Stomach (tissue), 4 donors: ENCODE measurements at regions not wholly inside any gene's neighbourhood (a gene's known extent, or its start where the extent isn't known, plus 50 kb on each side); places are given as distances from the start of the nearest gene placed in this dataset.

Source experiments
- CTCF ChIP-seq, 7 experiments: fragments of 450-650 bp in 4 of 7; fragments of 200-600 bp in 3 of 7; sonication (generic) in 3 of 7; IDR thresholded peaks; one replicate each; pipeline ENCODE4 v1.5.1; 2016 to 2019; ENCODE audit warnings: antibody characterized with exemption in 7 of 7, control low read depth in 2 of 7, mild to moderate bottlenecking in 1 of 7
- POLR2A ChIP-seq, 4 donors: fragments of 450-650 bp; IDR thresholded peaks; one replicate each; pipeline ENCODE4 v1.6.1; 2016; ENCODE audit warnings: antibody characterized with exemption in 4 of 4, control low read depth in 2 of 4, mild to moderate bottlenecking in 1 of 4, moderate library complexity in 1 of 4
- POLR2AphosphoS5 ChIP-seq, 3 donors: sonication (generic); formaldehyde crosslinking; IDR thresholded peaks; one replicate each; pipeline ENCODE4 v1.6.1; 2016; ENCODE audit warnings: antibody characterized with exemption in 3 of 3

- no peak for TF ChIP-seq CTCF (IDR thresholded peaks at IDR 0.05)
- no peak for TF ChIP-seq POLR2A (IDR thresholded peaks at IDR 0.05)
- no peak for TF ChIP-seq POLR2AphosphoS5 (IDR thresholded peaks at IDR 0.05)
Observed at GRCh38 chr10:7483848-7484247, 73.0 kb upstream of the SFMBT2 start.
